GM18907 (cell line): ENCODE measurements at regions not wholly inside any gene's neighbourhood (a gene's known extent, or its start where the extent isn't known, plus 50 kb on each side); places are given as distances from the start of the nearest gene placed in this dataset.
"Not testable (repeated sequence)": the region's sequence is repeated elsewhere in the genome, so short reads cannot be mapped to it uniquely, and the experiment has no call there.

Source experiments
- ATAC-seq: cut with Tn5 transposase; IDR thresholded peaks from one replicate; pipeline ENCODE4 v1.9.1; 2021; ENCODE audit warnings: mild to moderate bottlenecking, moderate library complexity; ENCODE audit not compliant: unreplicated experiment

DNA sequence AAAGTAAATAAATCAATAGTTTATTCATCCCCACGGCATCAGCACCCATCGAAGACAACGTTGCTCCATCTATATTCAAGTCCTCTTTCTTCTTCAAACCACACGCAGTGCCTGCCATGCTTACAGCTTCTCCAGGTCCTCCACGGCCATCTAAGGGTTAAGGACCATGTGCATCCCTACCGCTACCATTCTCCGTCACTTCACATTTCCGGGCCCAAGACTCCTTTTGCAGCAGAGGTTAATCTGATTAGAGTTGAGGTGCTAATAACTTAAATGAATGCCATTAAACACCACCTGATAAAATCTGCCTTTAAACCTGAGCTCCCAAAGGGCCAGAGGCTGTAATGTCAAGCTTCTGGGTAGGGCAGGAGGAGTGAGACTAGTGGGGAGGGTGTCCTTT lies 79.7 kb upstream of the CCND2 start:
- ATAC-seq = no peak

DNA sequence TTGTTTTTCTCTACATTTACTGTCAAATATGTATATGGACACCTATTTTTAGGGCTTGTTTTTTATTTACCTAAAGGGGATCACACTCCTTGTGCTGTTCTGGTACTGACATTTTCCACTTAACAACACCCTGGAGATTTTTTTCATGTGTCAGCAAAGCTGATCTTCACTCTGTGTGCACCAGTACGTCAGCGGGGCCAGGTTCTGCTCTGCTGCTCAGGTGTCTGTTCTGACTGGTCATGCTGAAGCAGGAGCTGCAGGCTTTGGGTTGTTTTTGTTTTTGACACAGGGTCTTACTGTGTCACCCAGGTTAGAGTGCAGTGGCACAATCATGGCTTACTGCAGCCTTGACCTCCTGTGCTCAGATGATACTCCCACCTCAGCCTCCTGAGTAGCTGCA lies 81.9 kb upstream of the CCND2 start:
- peak; percentile 59 for ATAC-seq

GRCh38 chr12:4191149-4191548 lies 82.4 kb upstream of the CCND2 start:
- ATAC-seq = no peak

GRCh38 chr12:4190366-4191063 lies 83.0 kb upstream of the CCND2 start:
- no peak for ATAC-seq

DNA sequence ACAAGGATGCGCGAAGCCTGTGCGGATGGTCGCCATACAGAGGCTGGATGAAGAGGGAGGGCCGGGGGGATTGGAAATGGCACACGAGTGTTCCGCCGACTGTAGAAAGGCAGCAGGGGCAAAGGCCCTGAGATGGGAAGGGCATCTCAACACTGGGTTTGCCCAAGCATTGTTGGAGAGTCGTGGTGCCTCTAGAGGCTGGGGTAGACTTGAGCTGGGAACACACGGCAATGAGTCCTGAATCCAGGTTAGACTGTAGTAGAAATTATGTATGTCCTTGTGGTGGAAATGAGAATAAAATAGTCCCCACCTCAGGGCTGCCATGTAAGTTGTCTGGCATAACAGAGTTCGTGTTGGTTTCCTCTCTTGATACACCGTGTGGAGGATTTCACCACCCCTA lies 83.8 kb upstream of the CCND2 start:
- ATAC-seq = no peak

DNA sequence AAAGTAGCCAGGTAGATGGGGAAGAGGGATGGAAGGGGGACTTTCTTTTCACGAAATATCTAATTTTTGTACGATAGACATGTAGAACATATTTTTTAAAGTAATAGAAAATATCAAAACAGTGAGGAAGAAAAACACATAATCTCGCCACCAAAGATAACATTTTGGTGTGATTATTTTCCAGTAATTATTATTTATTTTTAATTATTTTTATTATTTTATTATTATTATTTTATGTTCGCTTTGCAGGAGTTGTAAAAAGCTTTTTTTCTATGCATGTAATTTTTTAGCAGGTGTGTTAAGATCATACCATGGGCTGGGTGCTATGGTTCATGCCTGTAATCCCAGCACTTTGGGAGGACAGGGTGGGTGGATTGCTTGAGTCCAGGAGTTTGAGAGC lies 85.6 kb upstream of the CCND2 start:
- ATAC-seq = no peak

DNA sequence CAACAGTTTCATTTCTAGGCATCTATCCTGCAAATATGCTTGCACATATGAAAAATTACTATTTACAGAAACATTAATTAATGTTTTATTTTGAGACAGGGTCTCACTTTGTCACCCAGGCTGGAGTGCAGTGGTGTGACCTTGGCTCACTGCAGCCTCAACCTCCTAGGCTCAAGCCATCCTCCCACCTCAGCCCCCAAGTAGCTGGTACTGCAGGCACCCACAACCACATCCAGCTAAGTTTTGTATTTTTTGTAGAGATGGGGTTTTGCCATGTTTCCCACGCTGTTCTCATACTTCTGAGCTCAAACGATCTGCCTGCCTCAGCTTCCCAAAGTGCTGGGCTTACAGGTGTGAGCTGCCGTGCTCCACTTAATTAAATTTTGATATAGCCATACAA lies 86.2 kb upstream of the CCND2 start:
- not testable (repeated sequence) for ATAC-seq

DNA sequence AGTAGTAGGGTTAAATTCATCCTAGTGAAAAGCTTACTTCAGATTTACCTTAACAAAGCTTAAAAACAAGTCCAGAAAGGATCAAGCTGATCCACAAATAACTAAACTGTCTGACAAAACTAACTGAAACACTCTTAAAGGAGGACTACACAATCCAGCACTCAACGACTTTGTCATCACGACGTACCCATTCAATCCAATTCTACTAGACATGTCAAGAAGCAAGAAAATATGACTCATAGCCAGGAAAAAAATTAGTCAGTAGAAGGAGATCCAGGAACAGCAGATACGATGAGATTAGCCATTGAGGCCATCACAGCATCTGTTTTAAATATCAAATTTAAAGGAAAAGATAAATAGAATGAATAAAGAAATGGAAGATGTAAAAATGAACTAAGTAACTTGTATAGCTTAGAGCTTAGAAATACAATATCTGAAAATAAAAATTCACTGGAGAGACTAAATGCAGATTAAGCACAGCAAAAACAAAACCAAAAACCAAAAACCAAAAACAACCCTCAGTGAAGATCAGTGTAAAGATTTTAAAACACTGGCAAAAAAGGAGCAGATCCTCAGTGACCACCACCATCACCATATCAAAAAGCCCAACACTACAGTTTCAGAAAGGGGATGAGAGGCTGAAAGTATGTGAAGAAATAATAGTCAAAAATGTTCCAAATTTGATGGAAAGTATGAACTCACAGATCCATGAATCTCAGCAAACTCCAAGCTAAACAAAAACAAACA lies 95.0 kb upstream of the CCND2 start:
- no peak for ATAC-seq

DNA sequence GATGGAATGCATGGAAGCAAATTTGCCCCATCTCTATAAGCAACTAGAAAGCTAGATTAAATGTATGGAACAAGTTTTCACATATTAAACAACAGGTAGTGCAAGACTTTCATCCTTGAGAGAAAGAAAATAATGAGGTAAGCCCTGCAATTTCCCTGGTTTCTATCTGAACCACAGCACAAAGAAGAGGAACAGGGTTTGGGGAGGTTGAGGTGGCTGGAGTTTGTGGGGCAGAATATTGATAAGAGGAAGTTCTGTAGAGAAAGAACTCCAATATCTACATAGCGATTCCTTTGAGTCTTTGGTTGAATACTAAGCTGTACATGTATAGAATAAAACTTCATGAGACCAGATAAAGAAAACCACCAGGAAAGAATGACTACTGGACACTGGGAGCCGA lies 96.3 kb upstream of the CCND2 start:
- no peak for ATAC-seq

GRCh38 chr12:4176168-4176567 lies 97.4 kb upstream of the CCND2 start:
- no peak for ATAC-seq

DNA sequence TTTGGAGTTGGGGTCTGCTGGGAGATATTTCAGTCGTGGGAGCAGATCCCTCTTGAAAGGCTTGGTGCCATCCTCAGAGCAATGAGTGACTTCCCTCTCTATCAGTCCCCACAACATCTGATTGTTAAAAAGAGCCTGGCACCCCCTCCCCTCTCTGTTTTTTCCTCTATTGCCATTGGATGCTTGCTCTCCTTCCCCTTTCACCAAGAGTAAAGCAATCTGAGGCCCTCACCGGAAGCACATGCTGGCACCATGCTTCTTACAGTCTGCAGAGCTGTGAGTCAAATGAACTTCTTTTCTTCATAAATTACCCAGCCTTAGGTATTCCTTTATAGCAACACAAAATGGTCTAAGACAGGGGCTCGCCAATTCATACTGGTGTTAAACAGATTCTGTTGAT lies 99.1 kb upstream of the CCND2 start:
- no peak for ATAC-seq

DNA sequence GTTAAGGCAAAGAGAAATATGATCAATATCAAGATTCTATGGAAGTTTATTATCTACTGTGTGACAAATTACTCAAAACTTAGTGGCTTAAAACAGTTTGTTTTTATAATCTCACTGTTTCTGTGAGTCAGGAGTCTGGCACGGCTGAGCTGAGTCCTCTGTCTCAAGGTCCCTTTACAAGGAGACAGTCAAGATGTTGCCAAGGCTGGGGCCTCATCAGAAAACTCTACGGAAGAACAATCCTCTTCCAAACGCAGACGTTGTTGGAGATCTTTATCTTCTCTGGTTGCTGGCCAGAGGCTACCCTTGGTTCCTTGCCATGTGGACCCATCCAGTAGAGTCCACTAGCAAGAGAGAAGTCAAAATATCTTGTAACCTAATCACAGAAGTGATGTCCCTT lies 100.6 kb upstream of the CCND2 start:
- no peak for ATAC-seq

GRCh38 chr12:4171742-4172141 lies 101.8 kb upstream of the CCND2 start:
- ATAC-seq = no peak

- no peak for ATAC-seq
Observed at GRCh38 chr12:4169959-4170358, 103.6 kb upstream of the CCND2 start.

- no peak for ATAC-seq
Observed at GRCh38 chr12:4169531-4169930, 104.0 kb upstream of the CCND2 start.

GRCh38 chr12:4168036-4168435 lies 105.5 kb upstream of the CCND2 start:
- ATAC-seq = no peak

- ATAC-seq = peak; percentile 67
Observed at GRCh38 chr12:4164559-4165558, 108.7 kb upstream of the CCND2 start.

- ATAC-seq = no peak
Observed at GRCh38 chr12:4164188-4164558, 109.4 kb upstream of the CCND2 start.

DNA sequence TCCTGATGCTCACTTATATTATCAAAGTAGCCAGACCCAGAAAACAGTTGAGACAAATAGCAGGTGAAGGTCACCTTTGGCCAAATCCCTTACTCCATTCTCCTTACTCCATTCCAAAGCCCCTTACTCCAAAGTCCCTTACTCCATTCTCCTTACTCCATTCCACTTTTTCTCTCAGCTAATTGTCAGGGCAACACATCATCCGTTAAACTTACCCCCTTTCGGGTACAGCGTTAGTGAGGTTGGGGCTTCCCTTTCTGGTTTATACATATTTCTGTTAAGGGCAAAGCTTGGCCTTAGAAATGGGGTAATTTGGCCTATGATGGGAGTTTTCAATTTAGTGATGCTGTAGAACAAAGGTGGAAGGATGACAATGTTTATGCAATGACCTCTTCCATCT lies 111.8 kb upstream of the CCND2 start:
- no peak for ATAC-seq

DNA sequence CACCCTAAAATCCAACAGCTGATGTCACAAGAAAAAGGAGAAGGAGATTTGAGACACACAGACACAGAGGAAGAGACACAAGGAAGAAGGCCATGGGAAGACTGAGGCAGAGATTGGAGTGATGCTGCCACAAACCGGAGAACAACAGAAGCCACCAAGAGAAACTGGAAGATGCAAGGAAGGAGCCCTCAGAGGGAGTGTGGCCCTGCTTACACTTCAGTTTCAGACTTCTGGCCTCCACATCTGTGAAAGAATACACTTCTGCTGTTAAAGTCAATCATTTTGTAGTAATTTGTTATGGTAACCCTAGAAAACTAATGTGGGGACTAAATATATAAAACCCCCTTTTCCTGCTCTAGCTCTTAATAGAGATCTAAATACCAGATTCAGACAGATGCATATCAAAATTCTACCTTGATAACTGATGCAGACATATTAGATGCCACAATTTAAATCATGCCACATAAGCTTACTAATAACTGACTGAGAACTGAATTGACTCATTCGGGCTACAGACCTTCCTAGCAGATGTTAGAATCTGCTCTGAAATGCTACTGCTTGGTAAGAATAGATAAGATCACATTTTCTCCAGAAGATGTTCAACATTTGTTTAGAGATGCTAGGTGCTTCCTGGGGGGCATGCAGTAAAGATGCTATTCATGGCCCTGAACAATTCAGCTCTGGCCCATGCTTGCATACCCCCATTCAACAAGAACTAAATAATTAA lies 113.1 kb upstream of the CCND2 start:
- no peak for ATAC-seq

GRCh38 chr12:4159851-4160250 lies 113.7 kb upstream of the CCND2 start:
- ATAC-seq = no peak
